Caco-2 (cell line): ENCODE measurements at regions not wholly inside any gene's neighbourhood (a gene's known extent, or its start where the extent isn't known, plus 50 kb on each side); places are given as distances from the start of the nearest gene placed in this dataset.
"Not testable (repeated sequence)": the region's sequence is repeated elsewhere in the genome, so short reads cannot be mapped to it uniquely, and the experiment has no call there.

ENCODE experiments used
- BruUV-seq: library from RNA; stranded (reverse); fragments of 400-500 nt; replicated peaks from 2 replicates; lab custom pipeline; 2021; lab: Mats Ljungman, UMichigan
- CTCF ChIA-PET: fragments of 300-600 bp; sonication (Branson Sonifier 250); formaldehyde crosslinking; loops from one replicate; lab custom pipeline; 2022; ENCODE audit warnings: antibody characterized with exemption; lab: Charles Lee
- POLR2A ChIA-PET: fragments of 300-600 bp; sonication (Branson Sonifier 250); formaldehyde crosslinking; loops from one replicate; lab custom pipeline; 2022; ENCODE audit warnings: antibody characterized with exemption; lab: Charles Lee
- DNase-seq, 2 experiments: peaks; one replicate each; pipeline versions ENCODE4 v3.0.0 to v3.0.0-alpha.2; 2020 to 2022
- H3K27me3 ChIP-seq: replicated peaks from 2 replicates; pipeline ENCODE4 v1.6.0; 2011; ENCODE audit warnings: low read length; ENCODE audit not compliant: control insufficient read depth, insufficient read depth
- H3K36me3 ChIP-seq: 2 replicates; pipeline ENCODE4 v1.5.1; 2011; ENCODE audit warnings: low read length; ENCODE audit not compliant: control insufficient read depth, insufficient read depth
- H3K4me1 ChIP-seq: fragments of 250-450 bp; sonication (Bioruptor Pico); 2 replicates; pipeline ENCODE4 v1.5.1; 2020; ENCODE audit warnings: mild to moderate bottlenecking
- H3K4me3 ChIP-seq: 2 replicates; pipeline ENCODE4 v1.5.1; 2011; ENCODE audit warnings: low read depth, mild to moderate bottlenecking, control low read depth, low read length
- H3K9me3 ChIP-seq: fragments of 250-450 bp; sonication (Bioruptor Pico); 2 replicates; pipeline ENCODE4 v1.5.1; 2020; ENCODE audit warnings: mild to moderate bottlenecking, moderate library complexity
- H3K27ac Mint-ChIP-seq: one replicate; pipeline ENCODE4 v1.8.0; 2022; ENCODE audit warnings: mixed read lengths; ENCODE audit not compliant: unreplicated experiment
- H3K27me3 Mint-ChIP-seq: one replicate; pipeline ENCODE4 v1.8.0; 2022; ENCODE audit warnings: mixed read lengths; ENCODE audit not compliant: insufficient read depth, unreplicated experiment
- H3K36me3 Mint-ChIP-seq: one replicate; pipeline ENCODE4 v1.8.0; 2022; ENCODE audit warnings: mild to moderate bottlenecking, mixed read lengths; ENCODE audit not compliant: insufficient read depth, unreplicated experiment
- H3K4me1 Mint-ChIP-seq: one replicate; pipeline ENCODE4 v1.8.0; 2022; ENCODE audit warnings: low read depth, mixed read lengths; ENCODE audit not compliant: unreplicated experiment
- H3K4me3 Mint-ChIP-seq: one replicate; pipeline ENCODE4 v1.8.0; 2022; ENCODE audit warnings: mild to moderate bottlenecking, moderate library complexity, mixed read lengths; ENCODE audit not compliant: unreplicated experiment
- H3K9me3 Mint-ChIP-seq: one replicate; pipeline ENCODE4 v1.8.0; 2022; ENCODE audit warnings: mixed read lengths; ENCODE audit not compliant: unreplicated experiment
- CTCF ChIP-seq, 2 experiments: fragments of 200-600 bp in 1 of 2; IDR thresholded peaks; 1 replicate in 1 of 2; 2 replicates in 1 of 2; pipeline versions ENCODE4 v1.5.1 to v1.8.0; 2011 to 2022; ENCODE audit warnings: antibody characterized with exemption in 1 of 2, control low read depth in 1 of 2, inconsistent platforms in 1 of 2, low read depth in 1 of 2, low read length in 1 of 2, mild to moderate bottlenecking in 1 of 2, moderate library complexity in 1 of 2; ENCODE audit not compliant: insufficient read depth in 1 of 2, severe bottlenecking in 1 of 2, unreplicated experiment in 1 of 2
- intact Hi-C: fragments of 100-400 bp; cut with micrococcal nuclease; formaldehyde crosslinking; loops from one replicate; pipeline ENCODE4 v1.10.0; 2022; ENCODE audit not compliant: unreplicated experiment

- ChIA-PET POLR2A (no interaction called here), CTCF (interaction anchor here (1.0 kb wide), 1 partner anchor 195 kb away, joined by 5 read pairs; no protein-coding TSS in a partner anchor)
- Histone ChIP-seq H3K27me3 (no peaks in the 10 kb centered on the region), H3K9me3 (no peaks in the 10 kb centered on the region), H3K4me3 (no peak overlapping the region), H3K4me1 (no peaks in the 10 kb centered on the region), H3K36me3 (no peaks in the 10 kb centered on the region)
- Mint-ChIP-seq H3K4me1 (no peaks in the 10 kb centered on the region), H3K36me3 (no peaks in the 10 kb centered on the region), H3K27ac (no peak overlapping the region), H3K4me3 (no peak overlapping the region), H3K9me3 (no peaks in the 10 kb centered on the region), H3K27me3 (peaks cover 3% of the 10 kb centered on the region)
- TF ChIP-seq CTCF (IDR thresholded peaks at IDR 0.05; ENCODE audit: insufficient read depth in 1 of 2, low read depth in 1 of 2, low read length in 1 of 2, severe bottlenecking in 1 of 2, unreplicated experiment in 1 of 2): peak; percentile 45 to 59
- intact Hi-C loops: loop anchor here (1.0 to 2.0 kb wide), 3 partner anchors 195 to 1178 kb away; no protein-coding TSS in a partner anchor
- BruUV-seq: no TSS peak
- DNase-seq: peak in 1 of 2 experiments; percentile 40
Observed at GRCh38 chr3:167032267-167032876, 347.7 kb downstream of the ZBBX start.

- no peaks in the 10 kb centered on the region for H3K36me3 ChIP-seq
- no peak for TF ChIP-seq CTCF (IDR thresholded peaks at IDR 0.05; ENCODE audit: insufficient read depth in 1 of 2, low read depth in 1 of 2, low read length in 1 of 2, severe bottlenecking in 1 of 2, unreplicated experiment in 1 of 2)
- intact Hi-C loops: loop anchor here (1.0 to 2.0 kb wide), 3 partner anchors 194 to 1177 kb away; no protein-coding TSS in a partner anchor
- no peaks in the 10 kb centered on the region for H3K9me3 ChIP-seq
- H3K9me3 Mint-ChIP-seq: no peaks in the 10 kb centered on the region
- no peak for DNase-seq
- POLR2A ChIA-PET: no interaction called here
- H3K4me3 ChIP-seq: no peak overlapping the region
- no peaks in the 10 kb centered on the region for H3K4me1 Mint-ChIP-seq
- H3K27me3 Mint-ChIP-seq: peaks cover 3% of the 10 kb centered on the region
- no peak overlapping the region for H3K4me3 Mint-ChIP-seq
- H3K4me1 ChIP-seq: no peaks in the 10 kb centered on the region
- no peak overlapping the region for H3K27ac Mint-ChIP-seq
- H3K27me3 ChIP-seq: no peaks in the 10 kb centered on the region
- BruUV-seq: no TSS peak
- CTCF ChIA-PET: interaction anchor here (1.0 kb wide), 1 partner anchor 194 kb away, joined by 5 read pairs; no protein-coding TSS in a partner anchor
- H3K36me3 Mint-ChIP-seq: no peaks in the 10 kb centered on the region
Observed at GRCh38 chr3:167031364-167032049, 348.6 kb downstream of the ZBBX start.

- no peak overlapping the region for H3K27ac Mint-ChIP-seq
- no peak for TF ChIP-seq CTCF (IDR thresholded peaks at IDR 0.05; ENCODE audit: insufficient read depth in 1 of 2, low read depth in 1 of 2, low read length in 1 of 2, severe bottlenecking in 1 of 2, unreplicated experiment in 1 of 2)
- no peaks in the 10 kb centered on the region for H3K4me1 Mint-ChIP-seq
- DNase-seq: no peak
- Histone ChIP-seq H3K4me1 (no peaks in the 10 kb centered on the region), H3K36me3 (no peaks in the 10 kb centered on the region), H3K4me3 (no peak overlapping the region), H3K27me3 (no peaks in the 10 kb centered on the region), H3K9me3 (no peaks in the 10 kb centered on the region)
- ChIA-PET CTCF (no interaction called here), POLR2A (no interaction called here)
- H3K4me3 Mint-ChIP-seq: no peak overlapping the region
- no TSS peak for BruUV-seq
- no peaks in the 10 kb centered on the region for H3K9me3 Mint-ChIP-seq
- H3K36me3 Mint-ChIP-seq: no peaks in the 10 kb centered on the region
- intact Hi-C loops: no loop called here
- H3K27me3 Mint-ChIP-seq: peaks cover 3% of the 10 kb centered on the region
Observed at GRCh38 chr3:167030082-167030725, 349.9 kb downstream of the ZBBX start.

GRCh38 chr3:167019503-167019902 is 360.6 kb downstream of the ZBBX start:
- POLR2A ChIA-PET, H3K27me3 ChIP-seq, intact Hi-C loops, H3K4me3 Mint-ChIP-seq, H3K36me3 Mint-ChIP-seq, H3K9me3 Mint-ChIP-seq, H3K4me1 ChIP-seq, H3K36me3 ChIP-seq, DNase-seq, H3K9me3 ChIP-seq, H3K4me1 Mint-ChIP-seq, CTCF ChIA-PET, H3K4me3 ChIP-seq, H3K27ac Mint-ChIP-seq, BruUV-seq, H3K27me3 Mint-ChIP-seq: not testable (repeated sequence)
